AG04450 (cell line): ENCODE measurements at regions not wholly inside any gene's neighbourhood (a gene's known extent, or its start where the extent isn't known, plus 50 kb on each side); places are given as distances from the start of the nearest gene placed in this dataset.

ENCODE experiments used
- CTCF ChIA-PET: fragments of 300-600, 350-600 bp; formaldehyde crosslinking; extraction: SDS; loops from one replicate; lab custom pipeline; 2022; ENCODE audit warnings: antibody characterized with exemption, inconsistent platforms; lab: Charles Lee
- POLR2A ChIA-PET: fragments of 350-600 bp; formaldehyde crosslinking; extraction: SDS; loops from one replicate; lab custom pipeline; 2021; ENCODE audit warnings: antibody characterized with exemption, inconsistent platforms; lab: Yijun Ruan, JAX
- DNase-seq: peaks from one replicate; pipeline ENCODE4 v3.0.0-alpha.2; 2011; ENCODE audit warnings: low read depth, low spot score
- H3K27ac ChIP-seq: one replicate; pipeline ENCODE4 v1.5.1; 2012; ENCODE audit warnings: low read depth, low read length, control low read depth
- H3K27me3 ChIP-seq: one replicate; pipeline ENCODE4 v1.6.0; 2012; ENCODE audit warnings: low read length; ENCODE audit not compliant: control insufficient read depth, insufficient read depth
- H3K4me3 ChIP-seq: 2 replicates; pipeline ENCODE4 v1.5.1; 2011; ENCODE audit warnings: mild to moderate bottlenecking, low read depth, low read length, control low read depth
- H3K9me3 ChIP-seq: 2 replicates; pipeline ENCODE4 v1.5.1; 2012; ENCODE audit warnings: low read length; ENCODE audit not compliant: control insufficient read depth, insufficient read depth
- CTCF ChIP-seq: IDR thresholded peaks from 2 replicates; pipeline ENCODE4 v1.5.1; 2011; ENCODE audit warnings: low read depth, low read length, control low read depth, inconsistent platforms

GRCh38 chr12:75964150-75964549 lies 67.4 kb downstream of the PHLDA1 start:
- Histone ChIP-seq H3K4me3 (no peak overlapping the region), H3K9me3 (no peaks in the 10 kb centered on the region), H3K27me3 (no peaks in the 10 kb centered on the region), H3K27ac (no peak overlapping the region)
- TF ChIP-seq CTCF: no peak
- CTCF ChIA-PET: no interaction called here
- POLR2A ChIA-PET: no interaction called here
- DNase-seq: no peak

DNA sequence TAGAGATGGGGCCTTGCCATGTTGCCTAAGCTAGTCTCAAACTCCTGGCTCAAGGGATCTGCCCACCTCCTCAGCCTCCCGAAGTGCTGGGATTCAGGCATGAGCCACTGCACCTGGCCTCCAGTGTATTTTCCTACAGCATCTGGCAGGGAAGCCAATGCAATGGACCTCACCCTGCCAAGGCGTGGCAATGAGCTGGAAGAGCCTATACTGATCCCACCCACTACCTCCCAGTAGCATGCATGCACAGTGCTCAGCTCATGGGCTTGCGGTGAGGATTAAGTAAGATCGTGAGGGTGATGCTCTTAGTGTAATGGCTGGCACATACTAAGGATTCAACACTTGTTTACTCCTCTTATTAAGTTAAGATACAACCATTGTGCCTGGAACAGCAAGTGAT lies 69.7 kb downstream of the PHLDA1 start:
- Histone ChIP-seq H3K4me3 (no peak overlapping the region), H3K9me3 (no peaks in the 10 kb centered on the region), H3K27me3 (no peaks in the 10 kb centered on the region), H3K27ac (no peak overlapping the region)
- no peak for TF ChIP-seq CTCF
- POLR2A ChIA-PET: interaction anchor here (0.6 kb wide), 1 partner anchor 68 kb away, joined by 3 read pairs; no protein-coding TSS in a partner anchor
- no peak for DNase-seq
- CTCF ChIA-PET: no interaction called here

DNA sequence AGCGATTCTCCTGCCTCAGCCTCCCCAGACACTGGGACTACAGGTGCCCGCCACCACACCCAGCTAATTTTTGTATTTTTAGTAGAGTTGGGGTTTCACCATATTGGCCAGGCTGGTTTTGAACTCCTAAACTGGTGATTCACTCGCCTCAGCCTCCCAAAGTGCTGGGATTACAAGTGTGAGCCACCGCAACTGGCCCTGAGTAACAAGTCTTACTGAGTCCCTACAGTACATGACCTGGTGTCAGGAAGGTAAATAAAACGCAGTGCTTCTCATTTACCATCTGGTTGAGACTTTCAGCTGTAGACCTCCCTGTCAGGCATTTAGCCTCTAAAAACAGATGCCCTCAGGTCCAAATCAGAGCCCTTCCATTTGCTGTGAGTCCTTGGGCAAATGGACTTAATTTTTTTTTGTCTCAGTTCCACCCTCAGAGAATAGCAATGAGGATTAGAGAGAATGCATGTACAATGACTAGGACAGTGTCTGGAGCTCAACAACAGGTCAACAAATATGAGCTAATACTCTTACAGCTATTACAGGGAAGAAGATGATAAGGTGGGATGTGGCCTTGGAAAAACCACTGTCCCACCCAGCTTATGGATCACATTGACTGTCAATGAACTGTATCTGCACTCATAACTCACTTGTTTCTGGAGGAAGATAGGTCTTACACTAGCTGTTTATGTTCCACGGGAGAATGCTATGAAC lies 70.5 kb downstream of the PHLDA1 start:
- DNase-seq: no peak
- Histone ChIP-seq H3K9me3 (no peaks in the 10 kb centered on the region), H3K27me3 (no peaks in the 10 kb centered on the region), H3K4me3 (no peak overlapping the region), H3K27ac (no peak overlapping the region)
- no peak for TF ChIP-seq CTCF
- POLR2A ChIA-PET: no interaction called here
- CTCF ChIA-PET: no interaction called here

GRCh38 chr12:75960086-75960910 lies 71.3 kb downstream of the PHLDA1 start:
- no peak for DNase-seq
- no peak overlapping the region for H3K27ac ChIP-seq

More at GRCh38 chr12:75960086-75960910, 71.3 kb downstream of the PHLDA1 start:
- no peak for TF ChIP-seq CTCF
- H3K9me3 ChIP-seq: no peaks in the 10 kb centered on the region
- H3K4me3 ChIP-seq: no peak overlapping the region
- CTCF ChIA-PET: interaction anchor here (1.1 kb wide), 1 partner anchor 9 kb away, joined by 3 read pairs; no protein-coding TSS in a partner anchor
- POLR2A ChIA-PET: interaction anchor here (0.6 kb wide), 1 partner anchor 221 kb away, joined by 3 read pairs; no protein-coding TSS in a partner anchor
- H3K27me3 ChIP-seq: no peaks in the 10 kb centered on the region
